Naive thymus-derived CD4-positive, alpha-beta T cell (primary cell): ENCODE measurements at regions not wholly inside any gene's neighbourhood (a gene's known extent, or its start where the extent isn't known, plus 50 kb on each side); places are given as distances from the start of the nearest gene placed in this dataset.

ENCODE experiments used
- ATAC-seq: fragments of 150-1000 bp; cut with Tn5 transposase; 2 replicates; pipeline ENCODE4 v1.10.0; 2021; ENCODE audit warnings: mild to moderate bottlenecking, moderate library complexity
- CTCF ChIA-PET: fragments of 350-600 bp; sonication (Branson Sonifier 250); formaldehyde crosslinking; loops from one replicate; lab custom pipeline; 2021; ENCODE audit warnings: antibody characterized with exemption; lab: Charles Lee
- POLR2A ChIA-PET: fragments of 350-600 bp; sonication (Branson Sonifier 250); formaldehyde crosslinking; loops from one replicate; lab custom pipeline; 2021; ENCODE audit warnings: antibody characterized with exemption, inconsistent platforms; lab: Charles Lee
- DNase-seq, 9 donors: peaks; one replicate each; pipeline versions ENCODE4 v3.0.0 to v3.0.0-alpha.2; 2020 to 2022; ENCODE audit warnings: mixed read lengths in 1 of 9
- H3K27ac ChIP-seq: one replicate; pipeline ENCODE4 v1.7.0; 2013; ENCODE audit warnings: mild to moderate bottlenecking, low read depth, low read length, moderate library complexity
- H3K27me3 ChIP-seq, 2 donors: one replicate each; pipeline ENCODE4 v1.7.0; 2013; ENCODE audit warnings: low read length in 2 of 2, mild to moderate bottlenecking in 2 of 2, moderate library complexity in 2 of 2; ENCODE audit not compliant: control insufficient read depth in 2 of 2, insufficient read depth in 2 of 2
- H3K36me3 ChIP-seq, 3 experiments: 1 replicate in 2 of 3; 2 replicates in 1 of 3; pipeline ENCODE4 v1.7.0; 2013; ENCODE audit warnings: low read length in 3 of 3, mild to moderate bottlenecking in 3 of 3, moderate library complexity in 1 of 3; ENCODE audit not compliant: insufficient read depth in 3 of 3, control insufficient read depth in 2 of 3
- H3K4me1 ChIP-seq, 2 donors: one replicate each; pipeline ENCODE4 v1.7.0; 2013; ENCODE audit warnings: low read length in 2 of 2, mild to moderate bottlenecking in 2 of 2, moderate library complexity in 1 of 2; ENCODE audit not compliant: control insufficient read depth in 2 of 2, insufficient read depth in 2 of 2
- H3K4me3 ChIP-seq: 2 replicates; pipeline ENCODE4 v1.7.0; 2013; ENCODE audit warnings: mild to moderate bottlenecking, low read length
- H3K9me3 ChIP-seq, 3 experiments: 1 replicate in 2 of 3; 2 replicates in 1 of 3; pipeline ENCODE4 v1.7.0; 2013; ENCODE audit warnings: low read length in 3 of 3; ENCODE audit not compliant: control insufficient read depth in 2 of 3
- H3K27ac Mint-ChIP-seq, 9 donors: one replicate each; pipeline ENCODE4 v1.8.0; 2020 to 2022; ENCODE audit warnings: mixed read lengths in 9 of 9, mild to moderate bottlenecking in 8 of 9, moderate library complexity in 5 of 9, inconsistent platforms in 2 of 9
- H3K27me3 Mint-ChIP-seq, 5 donors: one replicate each; pipeline ENCODE4 v1.8.0; 2021 to 2022; ENCODE audit warnings: mixed read lengths in 5 of 5, mild to moderate bottlenecking in 1 of 5
- H3K36me3 Mint-ChIP-seq, 5 donors: one replicate each; pipeline ENCODE4 v1.8.0; 2020 to 2022; ENCODE audit warnings: mixed read lengths in 5 of 5, mild to moderate bottlenecking in 3 of 5, inconsistent platforms in 1 of 5
- H3K4me1 Mint-ChIP-seq, 7 donors: one replicate each; pipeline ENCODE4 v1.8.0; 2020 to 2022; ENCODE audit warnings: mixed read lengths in 7 of 7, mild to moderate bottlenecking in 3 of 7, inconsistent platforms in 1 of 7
- H3K4me3 Mint-ChIP-seq, 10 donors: one replicate each; pipeline ENCODE4 v1.8.0; 2020 to 2022; ENCODE audit warnings: mild to moderate bottlenecking in 10 of 10, mixed read lengths in 10 of 10, moderate library complexity in 6 of 10, inconsistent platforms in 2 of 10
- H3K9me3 Mint-ChIP-seq, 11 donors: one replicate each; pipeline ENCODE4 v1.8.0; 2020 to 2022; ENCODE audit warnings: mixed read lengths in 11 of 11, mild to moderate bottlenecking in 4 of 11, inconsistent platforms in 1 of 11, moderate library complexity in 1 of 11
- intact Hi-C, 2 donors: fragments of 100-400 bp; cut with micrococcal nuclease; formaldehyde crosslinking; loops; one replicate each; pipeline ENCODE4 v1.15.1; 2023

DNA sequence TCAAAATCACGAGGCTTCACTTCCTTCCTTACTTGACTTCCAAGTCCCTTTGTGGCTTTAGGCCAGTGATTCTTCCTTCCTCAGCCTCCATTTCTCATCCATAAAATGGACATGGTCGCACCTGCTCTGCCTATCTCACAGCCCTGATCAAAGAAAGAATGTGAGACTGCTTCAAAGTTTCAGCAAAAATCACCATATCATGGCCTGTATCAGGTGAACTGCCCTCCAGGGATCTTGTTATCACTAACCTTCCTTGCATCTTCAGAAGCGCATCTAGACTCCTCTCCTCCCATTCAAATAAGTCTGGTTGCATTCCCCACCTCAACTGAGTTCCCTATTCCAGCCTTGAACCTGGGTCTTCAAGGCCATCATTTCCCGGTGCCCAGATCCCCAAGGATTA lies 96.5 kb downstream of the TTC32 start:
- POLR2A ChIA-PET, result no interaction called here
- Histone ChIP-seq H3K4me1 (no peaks in the 10 kb centered on the region), H3K4me3 (no peak overlapping the region), H3K27ac (no peak overlapping the region), H3K27me3 (no peaks in the 10 kb centered on the region), H3K36me3 (no peaks in the 10 kb centered on the region), H3K9me3 (no peaks in the 10 kb centered on the region)
- Mint-ChIP-seq H3K4me1 (no peaks in the 10 kb centered on the region), H3K9me3 (no peaks in the 10 kb centered on the region), H3K27ac (no peak overlapping the region), H3K27me3 (peaks cover 0 to 5% (median 0%) of the 10 kb centered on the region in 5 donors), H3K36me3 (no peaks in the 10 kb centered on the region), H3K4me3 (no peak overlapping the region)
- DNase-seq (no peak), ATAC-seq (no peak)
- CTCF ChIA-PET, result no interaction called here
- intact Hi-C loops, result no loop called here

DNA sequence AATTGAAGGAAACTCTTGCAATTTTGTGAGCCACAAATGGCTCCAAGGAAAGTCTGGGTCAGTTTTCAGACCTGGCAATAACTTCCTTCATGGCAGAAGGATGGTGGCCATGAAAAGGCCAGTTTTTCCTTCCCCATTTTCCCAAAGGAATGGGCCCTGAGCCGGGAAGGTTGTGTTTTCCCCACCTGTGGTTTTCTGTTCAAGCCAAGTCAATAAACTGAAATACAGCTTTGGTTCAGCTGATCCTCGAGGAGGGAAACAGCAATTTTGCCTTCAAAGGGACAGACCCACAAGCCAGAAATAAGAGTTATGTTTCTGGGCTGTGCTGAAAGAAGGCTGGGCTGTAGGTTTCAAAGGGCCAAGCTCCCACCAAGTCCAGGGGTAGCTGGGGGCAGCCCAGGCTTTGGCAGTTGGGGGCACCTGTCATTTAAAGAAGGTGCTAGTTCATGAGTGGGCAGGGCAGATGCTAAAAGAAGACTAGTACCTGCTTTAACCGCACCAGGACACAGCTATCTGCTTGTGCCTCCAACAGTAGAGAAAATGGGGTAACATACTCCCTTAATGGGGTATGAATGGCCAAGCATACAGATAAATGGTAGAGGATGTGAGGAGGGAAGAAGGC lies 97.0 kb downstream of the TTC32 start:
- ChIA-PET CTCF (no interaction called here), POLR2A (no interaction called here)
- Mint-ChIP-seq H3K36me3 (no peaks in the 10 kb centered on the region), H3K4me3 (no peak overlapping the region), H3K4me1 (no peaks in the 10 kb centered on the region), H3K27ac (no peak overlapping the region), H3K27me3 (peaks cover 0 to 5% (median 0%) of the 10 kb centered on the region in 5 donors), H3K9me3 (no peaks in the 10 kb centered on the region)
- H3K4me1 ChIP-seq, result no peaks in the 10 kb centered on the region
- no peak overlapping the region for H3K4me3 ChIP-seq
- intact Hi-C loops, result no loop called here
- no peak for ATAC-seq
- H3K27me3 ChIP-seq, result no peaks in the 10 kb centered on the region
- H3K27ac ChIP-seq, result no peak overlapping the region
- H3K9me3 ChIP-seq, result no peaks in the 10 kb centered on the region
- DNase-seq, result no peak
- no peaks in the 10 kb centered on the region for H3K36me3 ChIP-seq

DNA sequence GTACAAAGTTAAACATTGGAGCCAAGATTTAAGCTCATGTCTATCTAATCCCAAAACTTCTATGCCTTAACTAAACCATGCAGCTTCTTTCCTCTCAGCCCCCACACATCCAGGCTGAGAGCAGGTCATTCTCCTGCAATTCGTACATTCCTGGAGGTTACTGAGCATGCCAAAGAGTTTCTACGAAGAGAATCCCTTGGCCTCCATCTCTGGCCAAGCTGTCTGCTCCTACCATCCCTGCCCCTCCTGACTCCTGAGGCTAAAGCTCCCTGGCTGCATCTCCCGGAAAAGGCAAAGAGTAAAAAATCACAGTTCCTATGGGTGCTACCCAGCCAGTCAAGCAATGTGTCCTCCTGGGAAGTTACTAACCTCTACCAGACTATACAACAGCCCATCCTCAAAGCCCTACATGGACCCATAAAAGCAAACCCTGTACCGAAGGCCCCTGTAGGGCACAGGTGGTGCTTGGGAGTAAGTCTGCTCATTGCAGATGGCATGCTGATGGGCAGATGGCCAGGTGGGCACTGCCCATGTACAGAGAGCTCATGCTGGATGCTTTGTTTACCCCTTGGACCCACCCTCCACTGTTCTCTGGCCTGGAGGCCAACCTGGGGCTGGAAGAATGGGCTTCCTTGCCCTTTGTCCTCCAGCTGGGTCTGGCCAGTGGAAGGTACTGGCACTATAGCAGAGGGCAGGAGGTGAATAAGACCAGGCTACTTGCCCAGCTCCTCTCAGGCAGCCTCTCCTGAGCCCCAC lies 99.5 kb downstream of the TTC32 start:
- CTCF ChIA-PET, result interaction anchor here (0.6 kb wide), 1 partner anchor 1610 kb away, joined by 3 read pairs; no protein-coding TSS in a partner anchor
- H3K9me3 Mint-ChIP-seq, result no peaks in the 10 kb centered on the region
- H3K27ac Mint-ChIP-seq, result no peak overlapping the region
- Histone ChIP-seq H3K4me1 (no peaks in the 10 kb centered on the region), H3K4me3 (no peak overlapping the region), H3K27me3 (no peaks in the 10 kb centered on the region), H3K27ac (no peak overlapping the region), H3K9me3 (no peaks in the 10 kb centered on the region), H3K36me3 (no peaks in the 10 kb centered on the region)
- no peaks in the 10 kb centered on the region for H3K36me3 Mint-ChIP-seq
- ATAC-seq (no peak), DNase-seq (no peak)
- no peak overlapping the region for H3K4me3 Mint-ChIP-seq
- H3K4me1 Mint-ChIP-seq, result no peaks in the 10 kb centered on the region
- intact Hi-C loops, result no loop called here
- POLR2A ChIA-PET, result no interaction called here
- H3K27me3 Mint-ChIP-seq, result peaks cover 0 to 11% (median 0%) of the 10 kb centered on the region in 5 donors

DNA sequence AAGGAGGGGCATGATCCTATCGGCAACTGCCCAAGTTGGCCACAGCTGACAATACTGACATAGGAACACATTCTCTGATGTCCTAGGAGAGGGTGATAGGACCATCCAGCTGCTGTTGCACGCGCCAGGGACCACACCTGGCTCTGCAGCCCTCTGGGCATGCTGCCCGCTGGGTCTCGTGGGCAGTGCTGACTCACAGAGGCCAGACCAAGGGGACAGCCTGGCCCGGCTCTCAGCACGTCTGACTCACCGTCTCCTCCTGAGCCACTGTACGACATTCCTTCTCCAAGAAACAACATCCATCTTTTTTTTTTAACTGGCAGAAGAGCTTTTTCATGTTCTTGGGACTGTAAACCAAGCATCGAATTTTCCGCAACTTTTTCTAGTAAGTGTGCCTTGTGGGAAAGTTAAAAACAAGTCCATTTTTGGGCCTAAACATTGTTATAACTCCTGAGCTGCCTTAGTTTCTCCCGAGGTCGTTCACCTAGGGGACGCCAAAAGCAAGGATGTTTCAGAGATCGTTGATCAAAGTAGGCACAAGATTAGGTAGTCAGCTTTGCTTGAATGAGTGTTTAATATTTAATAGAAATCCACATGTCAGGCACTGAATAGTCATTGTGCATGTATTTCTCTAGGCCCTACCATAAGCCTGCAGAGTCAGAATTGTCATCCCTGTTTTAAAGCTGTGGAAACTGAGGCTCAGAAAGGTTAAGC lies 100.3 kb downstream of the TTC32 start:
- Histone ChIP-seq H3K4me1 (no peaks in the 10 kb centered on the region), H3K9me3 (no peaks in the 10 kb centered on the region), H3K27me3 (no peaks in the 10 kb centered on the region), H3K4me3 (no peak overlapping the region), H3K36me3 (no peaks in the 10 kb centered on the region), H3K27ac (no peak overlapping the region)
- no peaks in the 10 kb centered on the region for H3K9me3 Mint-ChIP-seq
- no peak overlapping the region for H3K4me3 Mint-ChIP-seq
- no peak for ATAC-seq
- no peaks in the 10 kb centered on the region for H3K36me3 Mint-ChIP-seq
- H3K27ac Mint-ChIP-seq, result no peak overlapping the region
- peaks cover 0 to 11% (median 0%) of the 10 kb centered on the region in 5 donors for H3K27me3 Mint-ChIP-seq
- ChIA-PET CTCF (interaction anchor here (0.6 kb wide), 1 partner anchor 1611 kb away, joined by 3 read pairs; no protein-coding TSS in a partner anchor), POLR2A (no interaction called here)
- H3K4me1 Mint-ChIP-seq, result no peaks in the 10 kb centered on the region
- intact Hi-C loops, result no loop called here
- DNase-seq, result no peak

DNA sequence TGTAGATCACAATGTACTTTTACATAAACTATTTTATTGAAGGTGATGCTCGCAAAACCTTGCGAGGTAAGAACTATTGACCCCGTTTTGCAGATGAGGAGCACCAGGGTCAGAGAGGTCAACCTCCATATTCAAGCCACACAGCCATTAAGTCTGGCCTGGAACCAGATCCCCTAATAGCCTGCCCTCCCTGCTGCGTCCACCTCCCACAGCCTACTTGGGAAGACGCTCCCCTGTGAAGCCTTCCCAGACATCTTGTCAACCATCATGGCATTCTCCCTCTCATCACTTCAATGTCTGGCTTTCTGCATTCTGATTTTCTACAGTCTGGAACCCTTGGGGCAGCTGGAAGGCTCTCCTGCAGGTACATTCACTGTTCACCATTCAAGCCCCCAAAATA lies 101.0 kb downstream of the TTC32 start:
- H3K36me3 Mint-ChIP-seq, result no peaks in the 10 kb centered on the region
- Histone ChIP-seq H3K4me1 (no peaks in the 10 kb centered on the region), H3K9me3 (no peaks in the 10 kb centered on the region), H3K27ac (no peak overlapping the region), H3K36me3 (no peaks in the 10 kb centered on the region), H3K27me3 (no peaks in the 10 kb centered on the region), H3K4me3 (no peak overlapping the region)
- peaks cover 0 to 11% (median 0%) of the 10 kb centered on the region in 5 donors for H3K27me3 Mint-ChIP-seq
- POLR2A ChIA-PET, result no interaction called here
- H3K4me3 Mint-ChIP-seq, result no peak overlapping the region
- H3K9me3 Mint-ChIP-seq, result no peaks in the 10 kb centered on the region
- H3K4me1 Mint-ChIP-seq, result no peaks in the 10 kb centered on the region
- DNase-seq, result no peak
- no peak for ATAC-seq
- H3K27ac Mint-ChIP-seq, result no peak overlapping the region
- CTCF ChIA-PET, result no interaction called here
- intact Hi-C loops, result no loop called here

DNA sequence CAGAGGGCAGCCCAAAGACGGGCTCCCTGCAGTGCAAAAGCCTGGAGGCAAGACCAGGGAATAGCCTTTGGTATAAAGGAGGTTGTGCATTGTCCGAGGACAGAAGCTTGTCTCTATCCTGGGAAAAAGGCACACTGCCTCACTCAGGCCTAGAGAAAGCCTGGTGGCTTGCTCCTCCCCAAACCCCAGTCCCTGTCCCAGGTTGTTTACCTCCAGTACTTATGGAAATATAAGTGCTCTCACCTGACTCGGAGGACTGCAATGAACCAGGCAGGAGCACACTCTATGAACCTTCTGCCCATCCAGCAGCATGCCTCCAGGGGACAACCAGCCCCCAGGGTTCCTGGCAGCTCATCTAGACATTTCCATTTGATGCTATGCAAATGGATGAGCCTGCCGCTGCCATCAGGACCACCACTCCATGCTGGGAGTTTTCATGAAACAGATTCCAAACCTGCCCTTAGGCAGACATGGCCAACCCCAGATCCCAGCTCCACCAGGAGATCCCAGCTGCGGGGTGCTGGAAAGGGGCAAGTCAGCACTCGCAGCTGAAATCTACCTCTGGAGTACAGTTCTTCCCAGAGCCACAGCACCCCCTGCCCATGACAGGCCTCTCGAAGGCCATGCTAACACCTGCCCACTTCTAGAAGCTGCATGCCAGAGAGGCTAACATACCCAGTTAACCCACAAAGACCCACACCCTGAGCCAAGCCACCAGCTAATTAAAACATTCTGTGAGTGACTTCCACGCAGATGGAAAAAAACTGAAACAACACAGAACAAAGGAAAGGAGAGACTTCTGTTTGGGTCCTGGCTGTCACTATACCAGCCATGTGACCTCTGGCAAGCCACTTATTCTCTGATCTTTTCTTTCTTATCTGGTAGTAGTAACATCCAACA lies 101.7 kb downstream of the TTC32 start:
- Mint-ChIP-seq H3K27me3 (peaks cover 0 to 5% (median 1%) of the 10 kb centered on the region in 5 donors), H3K9me3 (no peaks in the 10 kb centered on the region), H3K36me3 (no peaks in the 10 kb centered on the region), H3K4me3 (no peak overlapping the region), H3K27ac (no peak overlapping the region), H3K4me1 (no peaks in the 10 kb centered on the region)
- no peak overlapping the region for H3K4me3 ChIP-seq
- no peak for DNase-seq
- intact Hi-C loops, result no loop called here
- no peaks in the 10 kb centered on the region for H3K27me3 ChIP-seq
- ChIA-PET CTCF (no interaction called here), POLR2A (no interaction called here)
- ATAC-seq, result no peak
- H3K9me3 ChIP-seq, result no peaks in the 10 kb centered on the region
- H3K27ac ChIP-seq, result no peak overlapping the region
- no peaks in the 10 kb centered on the region for H3K4me1 ChIP-seq
- H3K36me3 ChIP-seq, result no peaks in the 10 kb centered on the region
